ENCODE measurements at regions not wholly inside any gene's neighbourhood (a gene's known extent, or its start where the extent isn't known, plus 50 kb on each side); places are given as distances from the start of the nearest gene placed in this dataset.

- Histone ChIP-seq H3K4me1 (peaks cover 0 to 9% (median 0%) of the 10 kb centered on the region in 3 donors), H3K36me3 (no peaks in the 10 kb centered on the region), H3K4me3 (no peak overlapping the region), H3K27ac (no peak overlapping the region), H3K27me3 (no peaks in the 10 kb centered on the region), H3K9me3 (peaks cover 0 to 2% (median 0%) of the 10 kb centered on the region in 3 donors)
- 24 to 40% methylated on average over 4 of the region's 4 CpGs for WGBS, 2 donors
- no peak for DNase-seq
- no peak for TF ChIP-seq CTCF (IDR thresholded peaks at IDR 0.05)
- TF ChIP-seq POLR2A (IDR thresholded peaks at IDR 0.05), result no peak
- intact Hi-C loops (cut with DNase I), result no loop called here
Measured at GRCh38 chr9:18330401-18331309, 143.3 kb upstream of the ADAMTSL1 start.

GRCh38 chr9:18331310-18331684 is 142.7 kb upstream of the ADAMTSL1 start:
- TF ChIP-seq POLR2A (IDR thresholded peaks at IDR 0.05) (no peak), CTCF (IDR thresholded peaks at IDR 0.05) (no peak)
- Histone ChIP-seq H3K36me3 (no peaks in the 10 kb centered on the region), H3K9me3 (no peaks in the 10 kb centered on the region), H3K27ac (no peak overlapping the region), H3K4me1 (peaks cover 0 to 9% (median 0%) of the 10 kb centered on the region in 3 donors), H3K4me3 (no peak overlapping the region), H3K27me3 (no peaks in the 10 kb centered on the region)
- DNase-seq, result no peak
- intact Hi-C loops (cut with DNase I), result no loop called here

- no peaks in the 10 kb centered on the region for H3K9me3 ChIP-seq
Measured at GRCh38 chr9:18331808-18332209, 142.1 kb upstream of the ADAMTSL1 start.

GRCh38 chr9:18333157-18333556 is 140.8 kb upstream of the ADAMTSL1 start:
- Histone ChIP-seq H3K4me3 (no peak overlapping the region), H3K36me3 (no peaks in the 10 kb centered on the region), H3K27ac (no peak overlapping the region), H3K4me1 (peaks cover 0 to 9% (median 0%) of the 10 kb centered on the region in 3 donors), H3K27me3 (no peaks in the 10 kb centered on the region), H3K9me3 (no peaks in the 10 kb centered on the region)
- no peak for TF ChIP-seq POLR2A (IDR thresholded peaks at IDR 0.05)
- TF ChIP-seq CTCF (IDR thresholded peaks at IDR 0.05), result no peak
- DNase-seq, result no peak
- intact Hi-C loops (cut with DNase I), result no loop called here
- WGBS, 2 donors, result 54 to 64% methylated on average over 2 of the region's 2 CpGs

More at GRCh38 chr9:18331808-18332209, 142.1 kb upstream of the ADAMTSL1 start:
- Histone ChIP-seq H3K27me3 (no peaks in the 10 kb centered on the region), H3K4me1 (peaks cover 0 to 9% (median 0%) of the 10 kb centered on the region in 3 donors), H3K36me3 (no peaks in the 10 kb centered on the region), H3K27ac (no peak overlapping the region), H3K4me3 (no peak overlapping the region)
- TF ChIP-seq POLR2A (IDR thresholded peaks at IDR 0.05) (no peak), CTCF (IDR thresholded peaks at IDR 0.05) (no peak)
- no peak for DNase-seq
- WGBS, 2 donors, result 8 to 21% methylated on average over 1 of the region's 1 CpG
- intact Hi-C loops (cut with DNase I), result no loop called here

GRCh38 chr9:18335825-18336224 is 138.1 kb upstream of the ADAMTSL1 start:
- 81 to 88% methylated on average over 1 of the region's 1 CpG for WGBS, 2 donors
- intact Hi-C loops (cut with DNase I), result no loop called here
- no peak overlapping the region for H3K27ac ChIP-seq
- H3K9me3 ChIP-seq, result no peaks in the 10 kb centered on the region
- no peak for DNase-seq
- H3K4me3 ChIP-seq, result no peak overlapping the region
- no peaks in the 10 kb centered on the region for H3K36me3 ChIP-seq
- no peaks in the 10 kb centered on the region for H3K27me3 ChIP-seq
- peaks cover 0 to 4% (median 0%) of the 10 kb centered on the region in 3 donors for H3K4me1 ChIP-seq
- TF ChIP-seq POLR2A (IDR thresholded peaks at IDR 0.05) (no peak), CTCF (IDR thresholded peaks at IDR 0.05) (no peak)

Measured in esophagus squamous epithelium (tissue), 5 donors.